ENCODE measurements at regions not wholly inside any gene's neighbourhood (a gene's known extent, or its start where the extent isn't known, plus 50 kb on each side); places are given as distances from the start of the nearest gene placed in this dataset.

- 92 to 100% methylated on average over 1 of the region's 1 CpG for WGBS, 2 donors (ENCODE audit: low coverage in 1 of 2)
- Histone ChIP-seq H3K27me3 (no peaks in the 10 kb centered on the region), H3K4me1 (no peaks in the 10 kb centered on the region), H3K27ac (no peak overlapping the region), H3K9me3 (no peaks in the 10 kb centered on the region), H3K36me3 (no peaks in the 10 kb centered on the region), H3K4me3 (no peak overlapping the region)
- TF ChIP-seq POLR2A (IDR thresholded peaks at IDR 0.05) (no peak), POLR2AphosphoS5 (IDR thresholded peaks at IDR 0.05) (no peak), CTCF (IDR thresholded peaks at IDR 0.05) (no peak)
- ATAC-seq: no peak
Observed at GRCh38 chr3:154708554-154708953, 278.6 kb upstream of the GPR149 start.

GRCh38 chr3:154701055-154701454 lies 271.1 kb upstream of the GPR149 start:
- ATAC-seq: no peak
- H3K36me3 ChIP-seq: no peaks in the 10 kb centered on the region
- H3K27ac ChIP-seq: no peak overlapping the region
- no peaks in the 10 kb centered on the region for H3K27me3 ChIP-seq
- H3K4me1 ChIP-seq: no peaks in the 10 kb centered on the region
- no peaks in the 10 kb centered on the region for H3K9me3 ChIP-seq
- 90% methylated on average over 3 of the region's 3 CpGs; no CpG with 5 or more reads in 1 of the 2 donors for WGBS, 2 donors (ENCODE audit: low coverage in 1 of 2)
- H3K4me3 ChIP-seq: no peak overlapping the region
- TF ChIP-seq EP300 (IDR thresholded peaks at IDR 0.05) (no peak), POLR2AphosphoS5 (IDR thresholded peaks at IDR 0.05) (no peak), POLR2A (IDR thresholded peaks at IDR 0.05) (no peak), CTCF (IDR thresholded peaks at IDR 0.05) (no peak)

DNA sequence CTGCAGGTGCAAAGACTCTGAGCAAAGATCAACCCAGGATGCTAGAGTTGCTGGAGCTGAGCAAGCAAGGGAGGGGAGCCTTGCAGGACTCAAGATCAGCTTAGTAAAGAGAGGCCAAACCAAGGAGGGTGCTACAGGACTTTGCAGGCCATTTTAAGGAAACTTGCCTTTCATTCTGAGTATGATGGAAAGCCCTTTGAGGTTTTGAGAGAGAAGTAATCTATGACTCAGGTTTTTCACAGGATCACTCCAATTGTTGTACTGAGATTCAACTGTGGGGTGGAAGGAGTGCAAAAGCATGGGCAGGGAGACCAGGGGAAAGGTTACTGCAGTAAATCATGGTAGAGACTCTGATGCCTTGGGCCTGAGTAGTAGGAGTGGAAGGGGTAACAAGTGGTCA lies 260.4 kb upstream of the GPR149 start:
- H3K27ac ChIP-seq: no peak overlapping the region
- H3K36me3 ChIP-seq: no peaks in the 10 kb centered on the region

GRCh38 chr3:154684440-154684839 lies 254.4 kb upstream of the GPR149 start:
- TF ChIP-seq POLR2A (IDR thresholded peaks at IDR 0.05) (no peak), EP300 (IDR thresholded peaks at IDR 0.05) (no peak), POLR2AphosphoS5 (IDR thresholded peaks at IDR 0.05) (no peak), CTCF (IDR thresholded peaks at IDR 0.05) (no peak)
- H3K27me3 ChIP-seq: no peaks in the 10 kb centered on the region
- H3K4me1 ChIP-seq: no peaks in the 10 kb centered on the region
- H3K27ac ChIP-seq: no peak overlapping the region
- 67% methylated on average over 2 of the region's 6 CpGs; no CpG with 5 or more reads in 1 of the 2 donors for WGBS, 2 donors (ENCODE audit: low coverage in 1 of 2)
- H3K36me3 ChIP-seq: no peaks in the 10 kb centered on the region
- no peak overlapping the region for H3K4me3 ChIP-seq
- ATAC-seq: no peak
- peaks cover 0 to 13% (median 0%) of the 10 kb centered on the region in 3 donors for H3K9me3 ChIP-seq

More for the DNA sequence above, 260.4 kb upstream of the GPR149 start:
- Histone ChIP-seq H3K4me1 (no peaks in the 10 kb centered on the region), H3K27me3 (no peaks in the 10 kb centered on the region), H3K4me3 (no peak overlapping the region), H3K9me3 (no peaks in the 10 kb centered on the region)
- no peak for TF ChIP-seq EP300 (IDR thresholded peaks at IDR 0.05)
- TF ChIP-seq CTCF (IDR thresholded peaks at IDR 0.05): no peak
- TF ChIP-seq POLR2AphosphoS5 (IDR thresholded peaks at IDR 0.05): no peak
- no peak for TF ChIP-seq POLR2A (IDR thresholded peaks at IDR 0.05)
- no peak for ATAC-seq

DNA sequence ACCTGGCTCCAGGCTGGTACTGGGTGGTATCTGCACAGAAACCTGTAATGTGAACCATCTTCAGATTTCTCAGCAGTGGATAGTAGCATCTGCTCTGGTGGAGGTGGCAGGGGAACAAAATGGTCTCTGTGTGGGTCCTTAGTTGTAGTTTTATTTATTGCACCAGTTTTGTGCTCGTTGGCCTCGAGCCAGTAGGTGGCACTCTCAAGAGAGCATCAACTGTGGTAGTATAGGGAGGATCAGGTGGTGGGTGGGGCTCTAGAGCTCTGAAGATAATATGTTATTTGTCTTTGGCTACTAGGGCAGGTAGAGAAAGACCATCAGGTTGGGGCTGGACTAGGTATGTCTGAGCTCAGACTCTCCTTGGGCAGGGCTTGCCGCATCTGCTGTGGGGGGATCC lies 254.0 kb upstream of the GPR149 start:
- no peak for ATAC-seq
- no peak for TF ChIP-seq CTCF (IDR thresholded peaks at IDR 0.05)
- TF ChIP-seq POLR2A (IDR thresholded peaks at IDR 0.05): no peak
- no peak for TF ChIP-seq EP300 (IDR thresholded peaks at IDR 0.05)
- H3K9me3 ChIP-seq: peaks cover 0 to 13% (median 0%) of the 10 kb centered on the region in 3 donors
- H3K4me1 ChIP-seq: no peaks in the 10 kb centered on the region
- no peak overlapping the region for H3K4me3 ChIP-seq
- WGBS, 2 donors (ENCODE audit: low coverage in 1 of 2): 93% methylated on average over 2 of the region's 3 CpGs; no CpG with 5 or more reads in 1 of the 2 donors
- H3K27me3 ChIP-seq: no peaks in the 10 kb centered on the region
- no peak overlapping the region for H3K27ac ChIP-seq
- H3K36me3 ChIP-seq: no peaks in the 10 kb centered on the region
